ENCODE measurements at regions not wholly inside any gene's neighbourhood (a gene's known extent, or its start where the extent isn't known, plus 50 kb on each side); places are given as distances from the start of the nearest gene placed in this dataset.

GRCh38 chr3:163018067-163018466 lies 1521.5 kb downstream of the OTOL1 start:
- H3K27me3 ChIP-seq (ENCODE audit: control insufficient read depth in 1 of 2, insufficient read depth in 2 of 2, low read length in 2 of 2), result no peaks in the 10 kb centered on the region; a peak in 1 of 5 replicates
- TF ChIP-seq GRHL1 (CRISPR knock-in tag; conservative IDR thresholded peaks at IDR 0.05) (no peak), TAF15 (IDR thresholded peaks at IDR 0.05; ENCODE audit: low read depth, low read length, poor library complexity, severe bottlenecking) (no peak), NR0B2 (CRISPR knock-in tag; IDR thresholded peaks at IDR 0.05) (no peak), U2AF2 (IDR thresholded peaks at IDR 0.05; ENCODE audit: low read depth, low read length) (no peak), SRF (IDR thresholded peaks at IDR 0.05; ENCODE audit: low read depth, low read length) (no peak), GZF1 (CRISPR knock-in tag; IDR thresholded peaks at IDR 0.05) (no peak), ZBTB14 (CRISPR knock-in tag; IDR thresholded peaks at IDR 0.05) (no peak), ZNF317 (CRISPR knock-in tag; IDR thresholded peaks at IDR 0.05) (no peak), FOXM1 (CRISPR knock-in tag; IDR thresholded peaks at IDR 0.05) (no peak)
- TF ChIP-seq, protein P1, sequence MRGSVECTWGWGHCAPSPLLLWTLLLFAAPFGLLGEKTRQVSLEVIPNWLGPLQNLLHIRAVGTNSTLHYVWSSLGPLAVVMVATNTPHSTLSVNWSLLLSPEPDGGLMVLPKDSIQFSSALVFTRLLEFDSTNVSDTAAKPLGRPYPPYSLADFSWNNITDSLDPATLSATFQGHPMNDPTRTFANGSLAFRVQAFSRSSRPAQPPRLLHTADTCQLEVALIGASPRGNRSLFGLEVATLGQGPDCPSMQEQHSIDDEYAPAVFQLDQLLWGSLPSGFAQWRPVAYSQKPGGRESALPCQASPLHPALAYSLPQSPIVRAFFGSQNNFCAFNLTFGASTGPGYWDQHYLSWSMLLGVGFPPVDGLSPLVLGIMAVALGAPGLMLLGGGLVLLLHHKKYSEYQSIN (CRISPR knock-in tag; IDR thresholded peaks at IDR 0.05; ENCODE audit: borderline replicate concordance), result no peak
- no peaks in the 10 kb centered on the region for H3K4me1 ChIP-seq (ENCODE audit: insufficient read depth, low read length)
- no peak overlapping the region for H3K27ac ChIP-seq (ENCODE audit: extremely low read length, insufficient read depth, low read length)
- H4K20me1 ChIP-seq (ENCODE audit: insufficient read depth, low read length), result no peaks in the 10 kb centered on the region
- no peaks in the 10 kb centered on the region for H3K9me3 ChIP-seq (ENCODE audit: low read length)
- H3K4me2 ChIP-seq (ENCODE audit: low read depth, low read length), result no peak overlapping the region
- POLR2A ChIA-PET, result no interaction called here
- no TSS peak for BruUV-seq (replicated peaks)
- H3K36me3 ChIP-seq (replicated peaks in 1 of 2; ENCODE audit: control insufficient read depth in 1 of 2, insufficient read depth in 2 of 2, low read length in 2 of 2), result no peaks in the 10 kb centered on the region
- in situ Hi-C loops (cut with HindIII; ENCODE audit: extremely low pct_ligation_motif_present, low pct_unique_long_range_greater_than_20kb) (no loop called here), intact Hi-C loops (cut with micrococcal nuclease; ENCODE audit: unreplicated experiment) (no loop called here)
- FAIRE-seq (no peak), DNase-seq (ENCODE audit: low spot score) (no peak), ATAC-seq (no peak)
- no peak overlapping the region for H2AFZ ChIP-seq (ENCODE audit: low read length)
- 3% methylated on average over 1 of the region's 1 CpG for WGBS (ENCODE audit: low lambda C conversion rate)
- H3K4me3 ChIP-seq (replicated peaks in 1 of 3; ENCODE audit: insufficient read depth in 1 of 3, low read depth in 2 of 3, low read length in 3 of 3), result no peak overlapping the region
- no peak overlapping the region for H3K9ac ChIP-seq (ENCODE audit: insufficient read depth, low read depth, low read length)
- CTCF ChIA-PET (ENCODE audit: low intra/inter-chr PET ratio, low total read pairs), result no interaction called here
- no peaks in the 10 kb centered on the region for H3K79me2 ChIP-seq (ENCODE audit: insufficient read depth, low read length)

Measured in HepG2 (cell line).